IMR-90 (cell line): ENCODE measurements at regions not wholly inside any gene's neighbourhood (a gene's known extent, or its start where the extent isn't known, plus 50 kb on each side); places are given as distances from the start of the nearest gene placed in this dataset.
A peak's percentile ranks its signal among the peaks of the same experiment; 100 is the strongest.

Experiments used
- ATAC-seq: fragments of 200-7000 bp; cut with Tn5 transposase; 2 replicates; pipeline ENCODE4 v1.9.1; 2020; ENCODE audit warnings: low read depth, mild to moderate bottlenecking, moderate library complexity
- BruUV-seq: library from RNA; stranded (reverse); fragments of 400-500 nt; replicated peaks from 2 replicates; lab custom pipeline; 2021; lab: Mats Ljungman, UMichigan
- CTCF ChIA-PET: fragments of 300-600 bp; formaldehyde crosslinking; extraction: SDS; loops from one replicate; lab custom pipeline; 2021; ENCODE audit warnings: antibody characterized with exemption; lab: Yijun Ruan, JAX
- POLR2A ChIA-PET: fragments of 300-600 bp; sonication (Branson Sonifier 250); formaldehyde crosslinking; loops from one replicate; lab custom pipeline; 2022; ENCODE audit warnings: antibody characterized with exemption; ENCODE audit not compliant: unreplicated experiment; lab: Charles Lee
- DNase-seq: peaks from one replicate; pipeline ENCODE4 v3.0.0; 2013
- H2AFZ ChIP-seq: replicated peaks from 2 replicates; pipeline ENCODE3; 2013; ENCODE audit warnings: low read length, mild to moderate bottlenecking; ENCODE audit not compliant: poor library complexity
- H2AK5ac ChIP-seq: 2 replicates; pipeline ENCODE4 v1.6.1; 2013; ENCODE audit warnings: low read depth, low read length, inconsistent platforms
- H2AK9ac ChIP-seq: replicated peaks from 2 replicates; pipeline ENCODE3; 2013; ENCODE audit warnings: mild to moderate bottlenecking, low read depth, low read length, moderate library complexity; ENCODE audit not compliant: poor library complexity
- H2BK120ac ChIP-seq: 2 replicates; pipeline ENCODE4 v1.6.1; 2013; ENCODE audit warnings: low read depth, low read length, inconsistent platforms
- H2BK15ac ChIP-seq: 3 replicates; pipeline ENCODE4 v1.6.1; 2013; ENCODE audit warnings: low read depth, low read length, inconsistent platforms
- H2BK20ac ChIP-seq: 2 replicates; pipeline ENCODE4 v1.6.1; 2013; ENCODE audit warnings: low read depth, mild to moderate bottlenecking, inconsistent platforms, low read length, moderate library complexity
- H2BK5ac ChIP-seq: 2 replicates; pipeline ENCODE4 v1.6.1; 2013; ENCODE audit warnings: mild to moderate bottlenecking, low read depth, low read length, inconsistent platforms; ENCODE audit not compliant: poor library complexity, severe bottlenecking
- H3K14ac ChIP-seq: replicated peaks from 2 replicates; pipeline ENCODE4 v1.6.1; 2013; ENCODE audit warnings: low read depth, low read length, inconsistent platforms
- H3K18ac ChIP-seq: 2 replicates; pipeline ENCODE4 v1.6.1; 2013; ENCODE audit warnings: low read depth, low read length, control low read depth
- H3K23ac ChIP-seq: 2 replicates; pipeline ENCODE4 v1.6.1; 2013; ENCODE audit warnings: low read depth, low read length, inconsistent platforms
- H3K27ac ChIP-seq: 2 replicates; pipeline ENCODE4 v1.5.1; 2013; ENCODE audit warnings: mild to moderate bottlenecking, control low read depth, low read length; ENCODE audit not compliant: insufficient read depth
- H3K27me3 ChIP-seq: 2 replicates; pipeline ENCODE4 v1.6.1; 2013; ENCODE audit warnings: low read length; ENCODE audit not compliant: control insufficient read depth, insufficient read depth
- H3K36me3 ChIP-seq: 2 replicates; pipeline ENCODE4 v1.6.1; 2013; ENCODE audit warnings: low read length, mixed read lengths; ENCODE audit not compliant: control insufficient read depth, insufficient read depth
- H3K4ac ChIP-seq: 2 replicates; pipeline ENCODE4 v1.6.1; 2013; ENCODE audit warnings: low read depth, low read length, inconsistent platforms
- H3K4me1 ChIP-seq: 2 replicates; pipeline ENCODE4 v1.6.1; 2013; ENCODE audit warnings: low read length, mixed read lengths; ENCODE audit not compliant: control insufficient read depth, insufficient read depth
- H3K4me2 ChIP-seq: 2 replicates; pipeline ENCODE4 v1.6.1; 2013; ENCODE audit warnings: low read depth, mild to moderate bottlenecking, control low read depth, low read length, moderate library complexity
- H3K4me3 ChIP-seq: 2 replicates; pipeline ENCODE4 v1.5.1; 2013; ENCODE audit warnings: low read depth, mild to moderate bottlenecking, control low read depth, low read length, moderate library complexity; ENCODE audit not compliant: insufficient read depth
- H3K56ac ChIP-seq: 2 replicates; pipeline ENCODE4 v1.6.1; 2013; ENCODE audit warnings: low read length, inconsistent platforms; ENCODE audit not compliant: insufficient read depth; ENCODE audit errors: extremely low read depth
- H3K79me1 ChIP-seq, 2 experiments: 2 replicates each; pipeline ENCODE4 v1.6.1; 2013; ENCODE audit warnings: low read length in 2 of 2, inconsistent platforms in 1 of 2, low read depth in 1 of 2
- H3K9ac ChIP-seq: 2 replicates; pipeline ENCODE4 v1.6.1; 2013; ENCODE audit warnings: low read depth, low read length, control low read depth
- H3K9me1 ChIP-seq: 2 replicates; pipeline ENCODE4 v1.6.1; 2013; ENCODE audit warnings: low read length, inconsistent platforms; ENCODE audit not compliant: insufficient read depth
- H3K9me3 ChIP-seq: 2 replicates; pipeline ENCODE4 v1.6.1; 2013; ENCODE audit warnings: low read length; ENCODE audit not compliant: control insufficient read depth, insufficient read depth
- H4K20me1 ChIP-seq: 2 replicates; pipeline ENCODE4 v1.6.1; 2013; ENCODE audit warnings: low read length, inconsistent platforms; ENCODE audit not compliant: insufficient read depth
- H4K5ac ChIP-seq: 2 replicates; pipeline ENCODE4 v1.6.1; 2013; ENCODE audit warnings: mild to moderate bottlenecking, low read depth, low read length, control low read depth
- H4K8ac ChIP-seq, 2 experiments: 2 replicates each; pipeline ENCODE4 v1.6.1; 2013; ENCODE audit warnings: low read depth in 2 of 2, low read length in 2 of 2, control low read depth in 1 of 2, inconsistent platforms in 1 of 2
- H4K91ac ChIP-seq: 2 replicates; pipeline ENCODE4 v1.6.1; 2013; ENCODE audit warnings: low read depth, low read length, inconsistent platforms; ENCODE audit not compliant: insufficient read depth
- CEBPB ChIP-seq: IDR thresholded peaks from 2 replicates; pipeline ENCODE4 v1.6.1; 2012; ENCODE audit warnings: low read depth, low read length, improper control_type of control experiment
- FOS ChIP-seq: fragments of 150-350 bp; IDR thresholded peaks from 2 replicates; pipeline ENCODE4 v1.6.1; 2016; ENCODE audit warnings: low read depth, low read length
- MXI1 ChIP-seq: IDR thresholded peaks from 2 replicates; pipeline ENCODE4 v1.6.1; 2012; ENCODE audit warnings: low read depth, mild to moderate bottlenecking, low read length, moderate library complexity, borderline replicate concordance
- WGBS, 2 experiments: methylation state at CpG; one replicate each; pipeline versions ENCODE4 v1.1.5 to v1.1.7; 2013; ENCODE audit warnings: missing lambda C conversion rate in 2 of 2; ENCODE audit not compliant: insufficient read length in 1 of 2; ENCODE audit errors: extremely low coverage in 2 of 2; 5-methylcytosine and 5-hydroxymethylcytosine counted together
- dilution Hi-C: fragments of 300-500 bp; cut with HindIII; formaldehyde crosslinking; loops from one replicate; pipeline ENCODE4 v1.14.3; 2018; ENCODE audit warnings: low sequenced_read_pairs; ENCODE audit not compliant: unreplicated experiment
- in situ Hi-C: fragments of 300-500 bp; cut with MboI; formaldehyde crosslinking; loops from 3 replicates; pipeline ENCODE4 v1.14.3; 2019; ENCODE audit warnings: low sequenced_read_pairs, inconsistent platforms, mixed read lengths
- intact Hi-C: fragments of 100-400 bp; cut with micrococcal nuclease; formaldehyde crosslinking; loops from 2 replicates; pipeline ENCODE4 v1.10.0; 2022

GRCh38 chr7:81111358-81111757, 192.5 kb upstream of the SEMA3C start:
- Histone ChIP-seq H4K8ac (peak overlapping the region in 1 of 2 experiments; percentile 32; a peak in 1 of 4 replicates), H3K18ac (no peak overlapping the region), H3K9ac (no peak overlapping the region), H3K23ac (peak overlapping the region; percentile 51; the same call in 1 of the 2 replicates), H3K79me1 (no peaks in the 10 kb centered on the region), H3K27ac (no peak overlapping the region), H3K4me1 (peaks cover 2% of the 10 kb centered on the region; the same call in 1 of the 2 replicates), H3K36me3 (no peaks in the 10 kb centered on the region), H4K5ac (no peak overlapping the region), H3K9me1 (no peaks in the 10 kb centered on the region; the same call in 1 of the 2 replicates), H2BK20ac (0 out of 2 replicates have a peak overlapping the region, but pooled peaks have one; percentile 67), H3K4ac (no peak overlapping the region), H3K4me3 (no peak overlapping the region), H2AK9ac (no peak overlapping the region), H3K9me3 (no peaks in the 10 kb centered on the region), H2AK5ac (no peak overlapping the region), H3K56ac (no peak overlapping the region), H3K27me3 (no peaks in the 10 kb centered on the region), H4K20me1 (no peaks in the 10 kb centered on the region), H4K91ac (no peak overlapping the region), H2BK5ac (peak overlapping the region; percentile 72), H3K14ac (no peak overlapping the region), H3K4me2 (peak overlapping the region; percentile 39; the same call in 1 of the 2 replicates), H2BK120ac (peak overlapping the region; percentile 78; the same call in 1 of the 2 replicates), H2AFZ (no peak overlapping the region), H2BK15ac (no peak overlapping the region)
- ATAC-seq (peak; percentile 91), DNase-seq (peak; percentile 95)
- BruUV-seq = no TSS peak
- intact Hi-C loops (loop anchor here (10.0 kb wide), 1 partner anchor 287 kb away; no protein-coding TSS in a partner anchor), dilution Hi-C loops (no loop called here), in situ Hi-C loops (no loop called here)
- CTCF ChIA-PET = no interaction called here
- no CpG with 5 or more reads among the region's 1 CpG for WGBS, 2 experiments
- no peak for TF ChIP-seq MXI1
- peak; percentile 45; the same call in 1 of the 2 replicates for TF ChIP-seq FOS
- TF ChIP-seq CEBPB = peak; percentile 85
- POLR2A ChIA-PET = no interaction called here
